ENCODE measurements at regions not wholly inside any gene's neighbourhood (a gene's known extent, or its start where the extent isn't known, plus 50 kb on each side); places are given as distances from the start of the nearest gene placed in this dataset.
A peak's percentile ranks its signal among the peaks of the same experiment; 100 is the strongest.

GRCh38 chr4:10175626-10176025 lies 59.0 kb upstream of the WDR1 start:
- DNase-seq (ENCODE audit: low spot score) = no peak

GRCh38 chr4:10173754-10174749 lies 57.5 kb upstream of the WDR1 start:
- DNase-seq (ENCODE audit: low spot score) = no peak

GRCh38 chr4:10173037-10173753 lies 56.6 kb upstream of the WDR1 start:
- peak; percentile 90 for DNase-seq (ENCODE audit: low spot score)

- no peak for DNase-seq (ENCODE audit: low spot score)
Measured at GRCh38 chr4:10172278-10172921, 55.8 kb upstream of the WDR1 start.

GRCh38 chr4:10171055-10171454 lies 54.5 kb upstream of the WDR1 start:
- no peak for DNase-seq (ENCODE audit: low spot score)

- no peak for DNase-seq (ENCODE audit: low spot score)
Measured at GRCh38 chr4:10169839-10170387, 53.3 kb upstream of the WDR1 start.

GRCh38 chr4:10168151-10168550 lies 51.6 kb upstream of the WDR1 start:
- no peak for DNase-seq (ENCODE audit: low spot score)

- no peak for DNase-seq (ENCODE audit: low spot score)
Measured at GRCh38 chr4:10167201-10167600, 50.6 kb upstream of the WDR1 start.

Measured in H4 (cell line).